Keratinocyte (primary cell): ENCODE measurements at regions not wholly inside any gene's neighbourhood (a gene's known extent, or its start where the extent isn't known, plus 50 kb on each side); places are given as distances from the start of the nearest gene placed in this dataset.

Source experiments
- DNase-seq: peaks from one replicate; pipeline ENCODE4 v3.0.0-alpha.2; 2011; ENCODE audit warnings: low read depth, missing footprints, low spot score
- FAIRE-seq: peaks from 2 replicates; lab custom pipeline; 2011; peaks lifted over from hg19 to GRCh38; lab: Jason Lieb, UNC
- H2AFZ ChIP-seq: 2 replicates; pipeline ENCODE4 v1.6.0; 2012; ENCODE audit warnings: low read length, control low read depth, inconsistent platforms; ENCODE audit not compliant: control insufficient read depth
- H3K27ac ChIP-seq: 2 replicates; pipeline ENCODE4 v1.5.1; 2011; ENCODE audit warnings: low read length; ENCODE audit not compliant: control insufficient read depth, insufficient read depth
- H3K27me3 ChIP-seq: 3 replicates; pipeline ENCODE4 v1.6.0; 2011; ENCODE audit warnings: low read length; ENCODE audit not compliant: control insufficient read depth, insufficient read depth; ENCODE audit errors: extremely low read depth
- H3K36me3 ChIP-seq, 2 experiments: 2 replicates in 1 of 2; 3 replicates in 1 of 2; pipeline ENCODE4 v1.5.1; 2011; ENCODE audit warnings: low read length in 2 of 2, mild to moderate bottlenecking in 1 of 2; ENCODE audit not compliant: control insufficient read depth in 2 of 2, insufficient read depth in 2 of 2; ENCODE audit errors: extremely low read depth in 1 of 2
- H3K4me1 ChIP-seq: 3 replicates; pipeline ENCODE4 v1.5.1; 2011; ENCODE audit warnings: low read length; ENCODE audit not compliant: control insufficient read depth, insufficient read depth; ENCODE audit errors: extremely low read depth
- H3K4me2 ChIP-seq: 3 replicates; pipeline ENCODE4 v1.6.0; 2011; ENCODE audit warnings: low read depth, low read length; ENCODE audit not compliant: control insufficient read depth, insufficient read depth; ENCODE audit errors: extremely low read depth
- H3K4me3 ChIP-seq, 3 experiments: fragments of 200-600 bp in 1 of 3; sonication (generic) in 1 of 3; 2 replicates in 2 of 3; 3 replicates in 1 of 3; pipeline ENCODE4 v1.5.1; 2011 to 2016; ENCODE audit warnings: low read length in 3 of 3, mild to moderate bottlenecking in 3 of 3, control low read depth in 2 of 3, inconsistent platforms in 1 of 3, low read depth in 1 of 3, mixed read lengths in 1 of 3, mixed run types in 1 of 3, moderate library complexity in 1 of 3; ENCODE audit not compliant: control insufficient read depth in 2 of 3, insufficient read depth in 2 of 3; ENCODE audit errors: extremely low read depth in 1 of 3
- H3K79me2 ChIP-seq: 2 replicates; pipeline ENCODE4 v1.6.0; 2012; ENCODE audit warnings: low read length; ENCODE audit not compliant: control insufficient read depth, insufficient read depth
- H3K9ac ChIP-seq: 3 replicates; pipeline ENCODE4 v1.6.0; 2011; ENCODE audit warnings: low read length; ENCODE audit not compliant: control insufficient read depth, insufficient read depth; ENCODE audit errors: extremely low read depth
- H3K9me1 ChIP-seq: 3 replicates; pipeline ENCODE4 v1.6.0; 2011; ENCODE audit warnings: low read length; ENCODE audit not compliant: control insufficient read depth, insufficient read depth; ENCODE audit errors: extremely low read depth
- H3K9me3 ChIP-seq: 2 replicates; pipeline ENCODE4 v1.5.1; 2012; ENCODE audit warnings: low read depth, low read length; ENCODE audit not compliant: control insufficient read depth
- H4K20me1 ChIP-seq: 3 replicates; pipeline ENCODE4 v1.6.0; 2011; ENCODE audit warnings: low read length; ENCODE audit not compliant: control insufficient read depth, insufficient read depth; ENCODE audit errors: extremely low read depth
- CTCF ChIP-seq, 3 experiments: IDR thresholded peaks in 1 of 3; conservative IDR thresholded peaks in 1 of 3; optimal IDR thresholded peaks in 1 of 3; 2 replicates in 2 of 3; 3 replicates in 1 of 3; pipeline versions ENCODE3 to v1.5.1; 2011; ENCODE audit warnings: low read length in 3 of 3, mild to moderate bottlenecking in 3 of 3, moderate library complexity in 2 of 3, control low read depth in 1 of 3, inconsistent platforms in 1 of 3; ENCODE audit not compliant: insufficient read depth in 2 of 3; ENCODE audit errors: extremely low read depth in 1 of 3
- EZH2 ChIP-seq: IDR thresholded peaks from one replicate; pipeline ENCODE4 v1.6.1; 2012; ENCODE audit warnings: inconsistent platforms, mild to moderate bottlenecking, low read length, moderate library complexity
- dilution Hi-C: fragments of 300-500 bp; cut with MboI; formaldehyde crosslinking; loops from one replicate; pipeline ENCODE4 v1.7.0; 2020; ENCODE audit warnings: low sequenced_read_pairs; ENCODE audit not compliant: extremely low pct_ligation_motif_present

- no peak for FAIRE-seq
- Histone ChIP-seq H3K9ac (no peak overlapping the region), H3K4me1 (no peaks in the 10 kb centered on the region), H3K9me3 (no peaks in the 10 kb centered on the region), H3K9me1 (no peaks in the 10 kb centered on the region), H3K4me3 (no peak overlapping the region), H2AFZ (no peak overlapping the region), H4K20me1 (no peaks in the 10 kb centered on the region), H3K27ac (no peak overlapping the region), H3K4me2 (no peak overlapping the region), H3K36me3 (no peaks in the 10 kb centered on the region), H3K79me2 (no peaks in the 10 kb centered on the region), H3K27me3 (no peaks in the 10 kb centered on the region)
- DNase-seq = no peak
- TF ChIP-seq EZH2 (no peak), CTCF (optimal IDR thresholded peaks at IDR 0.05 in 1 of 3, IDR thresholded peaks at IDR 0.05 in 1 of 3, conservative IDR thresholded peaks at IDR 0.05 in 1 of 3; ENCODE audit: extremely low read depth in 1 of 3, insufficient read depth in 2 of 3, low read length in 3 of 3) (no peak)
- dilution Hi-C loops = no loop called here
Measured at GRCh38 chr12:90883456-90883855, 71.5 kb downstream of the CCER1 start.

DNA sequence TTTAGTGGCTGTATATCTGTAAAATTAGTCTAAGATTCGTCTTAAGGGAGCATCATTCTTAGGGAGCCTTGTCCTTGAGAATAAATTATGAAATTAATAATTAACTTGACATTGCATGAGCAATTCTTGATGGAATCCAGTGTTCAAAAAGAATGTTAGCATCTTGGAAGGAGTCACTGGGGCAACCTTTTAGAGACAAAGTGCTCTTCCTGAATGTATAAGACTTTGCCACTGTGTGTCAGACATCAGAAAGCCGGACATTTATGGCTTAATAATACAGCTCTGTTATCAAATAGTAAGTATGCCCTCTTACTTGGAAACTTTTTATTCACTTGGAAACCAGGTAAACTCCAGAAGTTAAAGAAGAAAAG lies 83.3 kb downstream of the CCER1 start:
- Histone ChIP-seq H3K9me3 (no peaks in the 10 kb centered on the region), H4K20me1 (no peaks in the 10 kb centered on the region), H3K4me3 (no peak overlapping the region), H2AFZ (no peak overlapping the region), H3K9ac (no peak overlapping the region), H3K36me3 (no peaks in the 10 kb centered on the region), H3K27ac (no peak overlapping the region), H3K4me1 (no peaks in the 10 kb centered on the region), H3K4me2 (no peak overlapping the region), H3K27me3 (no peaks in the 10 kb centered on the region), H3K79me2 (no peaks in the 10 kb centered on the region), H3K9me1 (no peaks in the 10 kb centered on the region)
- DNase-seq = no peak
- dilution Hi-C loops = no loop called here
- FAIRE-seq = no peak
- TF ChIP-seq CTCF (optimal IDR thresholded peaks at IDR 0.05 in 1 of 3, IDR thresholded peaks at IDR 0.05 in 1 of 3, conservative IDR thresholded peaks at IDR 0.05 in 1 of 3; ENCODE audit: extremely low read depth in 1 of 3, insufficient read depth in 2 of 3, low read length in 3 of 3) (no peak), EZH2 (no peak)
